Natural killer cell (primary cell): ENCODE measurements at regions not wholly inside any gene's neighbourhood (a gene's known extent, or its start where the extent isn't known, plus 50 kb on each side); places are given as distances from the start of the nearest gene placed in this dataset.
"Not testable (repeated sequence)": the region's sequence is repeated elsewhere in the genome, so short reads cannot be mapped to it uniquely, and the experiment has no call there.

ENCODE experiments used
- ATAC-seq, 3 donors: fragments of 150-1000 bp in 2 of 3; fragments of 200-7000 bp in 1 of 3; cut with Tn5 transposase; 1 replicate in 1 of 3; 2 replicates in 2 of 3; pipeline ENCODE4 v1.10.0; 2021; ENCODE audit warnings: mild to moderate bottlenecking in 2 of 3, moderate library complexity in 2 of 3
- DNase-seq, 2 donors: peaks; one replicate each; pipeline versions ENCODE4 v3.0.0 to v3.0.0-alpha.2; 2013 to 2021; ENCODE audit warnings: mixed read lengths in 1 of 2
- H3K27ac ChIP-seq: one replicate; pipeline ENCODE4 v1.5.1; 2013; ENCODE audit warnings: mild to moderate bottlenecking, low read length
- H3K27me3 ChIP-seq: one replicate; pipeline ENCODE4 v1.6.1; 2013; ENCODE audit warnings: low read length; ENCODE audit not compliant: control insufficient read depth, insufficient read depth
- H3K36me3 ChIP-seq: one replicate; pipeline ENCODE4 v1.6.1; 2013; ENCODE audit warnings: low read length; ENCODE audit not compliant: control insufficient read depth, insufficient read depth
- H3K4me1 ChIP-seq: one replicate; pipeline ENCODE4 v1.6.1; 2013; ENCODE audit warnings: low read length; ENCODE audit not compliant: control insufficient read depth, insufficient read depth
- H3K4me3 ChIP-seq: one replicate; pipeline ENCODE4 v1.5.1; 2013; ENCODE audit warnings: low read length
- H3K9me3 ChIP-seq: one replicate; pipeline ENCODE4 v1.6.1; 2013; ENCODE audit warnings: low read length; ENCODE audit not compliant: control insufficient read depth, insufficient read depth
- H3K27ac Mint-ChIP-seq, 2 donors: one replicate each; pipeline ENCODE4 v1.8.0; 2022; ENCODE audit warnings: mild to moderate bottlenecking in 2 of 2, mixed read lengths in 2 of 2, moderate library complexity in 1 of 2
- H3K27me3 Mint-ChIP-seq, 2 donors: one replicate each; pipeline ENCODE4 v1.8.0; 2022; ENCODE audit warnings: low read depth in 2 of 2, mixed read lengths in 2 of 2
- H3K36me3 Mint-ChIP-seq: one replicate; pipeline ENCODE4 v1.8.0; 2022; ENCODE audit warnings: mixed read lengths
- H3K4me1 Mint-ChIP-seq, 2 donors: one replicate each; pipeline ENCODE4 v1.8.0; 2022; ENCODE audit warnings: mixed read lengths in 2 of 2
- H3K4me3 Mint-ChIP-seq: one replicate; pipeline ENCODE4 v1.8.0; 2022; ENCODE audit warnings: mild to moderate bottlenecking, moderate library complexity, mixed read lengths
- H3K9me3 Mint-ChIP-seq, 2 donors: one replicate each; pipeline ENCODE4 v1.8.0; 2022; ENCODE audit warnings: mixed read lengths in 2 of 2
- WGBS: methylation state at CpG from one replicate; pipeline ENCODE4 v1.1.7; 2013; ENCODE audit warnings: missing lambda C conversion rate; ENCODE audit not compliant: insufficient coverage; 5-methylcytosine and 5-hydroxymethylcytosine counted together
- intact Hi-C: fragments of 100-400 bp; cut with micrococcal nuclease; formaldehyde crosslinking; loops from one replicate; pipeline ENCODE4 v1.14.2; 2022
- TF ChIP-seq, protein P1 (sequence below): fragments of 200-600 bp; IDR thresholded peaks from one replicate; pipeline ENCODE4 v1.8.0; 2022; ENCODE audit warnings: antibody characterized with exemption

DNA sequence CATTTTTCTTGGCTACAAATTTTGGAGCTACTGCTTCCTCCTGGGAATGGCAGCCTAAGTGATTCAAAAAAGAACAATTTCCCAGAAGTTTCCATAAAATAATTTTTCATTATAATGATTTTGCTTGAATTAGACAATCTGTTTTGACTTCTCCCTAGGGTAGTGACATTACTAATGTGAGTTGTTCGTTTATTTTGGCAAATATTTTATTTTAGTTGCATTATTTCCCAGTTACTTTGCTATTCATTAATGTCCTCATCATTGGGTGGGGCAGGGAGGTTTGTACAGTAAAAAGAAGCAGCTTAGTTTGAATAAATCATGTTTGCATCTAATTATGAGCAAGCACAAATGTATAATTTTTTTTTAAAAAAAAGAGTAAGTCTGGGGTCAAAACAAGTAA lies 686.6 kb downstream of the ROBO2 start:
- TF ChIP-seq, protein P1, sequence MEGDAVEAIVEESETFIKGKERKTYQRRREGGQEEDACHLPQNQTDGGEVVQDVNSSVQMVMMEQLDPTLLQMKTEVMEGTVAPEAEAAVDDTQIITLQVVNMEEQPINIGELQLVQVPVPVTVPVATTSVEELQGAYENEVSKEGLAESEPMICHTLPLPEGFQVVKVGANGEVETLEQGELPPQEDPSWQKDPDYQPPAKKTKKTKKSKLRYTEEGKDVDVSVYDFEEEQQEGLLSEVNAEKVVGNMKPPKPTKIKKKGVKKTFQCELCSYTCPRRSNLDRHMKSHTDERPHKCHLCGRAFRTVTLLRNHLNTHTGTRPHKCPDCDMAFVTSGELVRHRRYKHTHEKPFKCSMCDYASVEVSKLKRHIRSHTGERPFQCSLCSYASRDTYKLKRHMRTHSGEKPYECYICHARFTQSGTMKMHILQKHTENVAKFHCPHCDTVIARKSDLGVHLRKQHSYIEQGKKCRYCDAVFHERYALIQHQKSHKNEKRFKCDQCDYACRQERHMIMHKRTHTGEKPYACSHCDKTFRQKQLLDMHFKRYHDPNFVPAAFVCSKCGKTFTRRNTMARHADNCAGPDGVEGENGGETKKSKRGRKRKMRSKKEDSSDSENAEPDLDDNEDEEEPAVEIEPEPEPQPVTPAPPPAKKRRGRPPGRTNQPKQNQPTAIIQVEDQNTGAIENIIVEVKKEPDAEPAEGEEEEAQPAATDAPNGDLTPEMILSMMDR: no peak
- Histone ChIP-seq H3K4me1 (no peaks in the 10 kb centered on the region), H3K27me3 (no peaks in the 10 kb centered on the region), H3K4me3 (no peak overlapping the region), H3K27ac (no peak overlapping the region), H3K9me3 (peaks cover 7% of the 10 kb centered on the region), H3K36me3 (no peaks in the 10 kb centered on the region)
- Mint-ChIP-seq H3K27ac (no peak overlapping the region), H3K36me3 (no peaks in the 10 kb centered on the region), H3K4me1 (no peaks in the 10 kb centered on the region), H3K4me3 (no peak overlapping the region), H3K27me3 (no peaks in the 10 kb centered on the region), H3K9me3 (peaks cover 8 to 15% of the 10 kb centered on the region in 2 donors)
- WGBS: no CpG with 5 or more reads among the region's 1 CpG
- DNase-seq (no peak), ATAC-seq (no peak)
- intact Hi-C loops: no loop called here

DNA sequence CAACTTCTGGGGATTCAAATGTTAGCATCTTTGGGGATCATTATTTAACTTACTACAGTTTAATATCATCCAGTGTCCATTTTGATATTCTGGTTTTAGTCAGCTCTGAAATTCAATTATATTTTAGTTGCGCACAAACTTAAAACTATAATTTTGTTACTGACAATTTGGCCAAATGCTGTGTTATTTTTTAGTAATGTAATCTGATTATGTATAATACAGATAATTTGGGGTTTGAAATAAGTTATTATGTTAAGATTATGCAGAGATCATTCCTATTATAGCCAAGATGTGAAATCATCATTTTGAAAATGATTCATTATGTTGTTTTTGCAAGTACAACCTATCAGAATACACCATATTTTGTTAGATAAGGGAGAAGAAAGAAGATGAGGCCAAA lies 706.1 kb downstream of the ROBO2 start:
- Histone ChIP-seq H3K9me3 (peaks cover 3% of the 10 kb centered on the region), H3K27ac (no peak overlapping the region), H3K4me3 (no peak overlapping the region), H3K27me3 (no peaks in the 10 kb centered on the region), H3K4me1 (no peaks in the 10 kb centered on the region), H3K36me3 (no peaks in the 10 kb centered on the region)
- intact Hi-C loops: no loop called here
- H3K9me3 Mint-ChIP-seq: peaks cover 11 to 14% of the 10 kb centered on the region in 2 donors
- no peaks in the 10 kb centered on the region for H3K27me3 Mint-ChIP-seq
- H3K36me3 Mint-ChIP-seq: no peaks in the 10 kb centered on the region
- DNase-seq (no peak), ATAC-seq (no peak)
- no peak overlapping the region for H3K27ac Mint-ChIP-seq
- H3K4me3 Mint-ChIP-seq: no peak overlapping the region
- TF ChIP-seq, protein P1: no peak
- WGBS: no CpG with 5 or more reads among the region's 1 CpG
- no peaks in the 10 kb centered on the region for H3K4me1 Mint-ChIP-seq

DNA sequence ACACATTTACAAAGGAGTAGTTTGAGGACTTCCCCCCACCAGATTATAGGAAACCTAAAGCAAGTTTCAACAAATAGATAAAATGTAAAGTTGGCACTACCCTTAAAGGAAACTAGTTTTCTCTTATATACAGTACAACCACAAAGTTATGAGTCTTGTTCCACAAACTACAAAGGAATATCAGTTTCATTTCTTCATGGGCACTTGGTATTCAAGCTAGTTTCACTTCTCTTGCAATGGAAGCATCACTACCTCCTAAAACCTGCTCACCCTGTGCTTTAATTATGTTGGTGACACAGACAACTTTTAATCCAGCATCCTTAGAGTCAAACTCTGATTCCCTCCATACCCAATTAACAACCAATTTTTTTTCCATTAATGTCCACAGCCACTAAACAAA lies 707.0 kb downstream of the ROBO2 start:
- no peaks in the 10 kb centered on the region for H3K4me1 Mint-ChIP-seq
- intact Hi-C loops: no loop called here
- Histone ChIP-seq H3K4me1 (no peaks in the 10 kb centered on the region), H3K36me3 (no peaks in the 10 kb centered on the region), H3K4me3 (no peak overlapping the region), H3K27ac (no peak overlapping the region), H3K9me3 (peaks cover 3% of the 10 kb centered on the region), H3K27me3 (no peaks in the 10 kb centered on the region)
- TF ChIP-seq, protein P1: no peak
- H3K27ac Mint-ChIP-seq: no peak overlapping the region
- ATAC-seq: no peak
- H3K9me3 Mint-ChIP-seq: peaks cover 11 to 14% of the 10 kb centered on the region in 2 donors
- no peaks in the 10 kb centered on the region for H3K27me3 Mint-ChIP-seq
- no peak for DNase-seq
- no peak overlapping the region for H3K4me3 Mint-ChIP-seq
- H3K36me3 Mint-ChIP-seq: no peaks in the 10 kb centered on the region

DNA sequence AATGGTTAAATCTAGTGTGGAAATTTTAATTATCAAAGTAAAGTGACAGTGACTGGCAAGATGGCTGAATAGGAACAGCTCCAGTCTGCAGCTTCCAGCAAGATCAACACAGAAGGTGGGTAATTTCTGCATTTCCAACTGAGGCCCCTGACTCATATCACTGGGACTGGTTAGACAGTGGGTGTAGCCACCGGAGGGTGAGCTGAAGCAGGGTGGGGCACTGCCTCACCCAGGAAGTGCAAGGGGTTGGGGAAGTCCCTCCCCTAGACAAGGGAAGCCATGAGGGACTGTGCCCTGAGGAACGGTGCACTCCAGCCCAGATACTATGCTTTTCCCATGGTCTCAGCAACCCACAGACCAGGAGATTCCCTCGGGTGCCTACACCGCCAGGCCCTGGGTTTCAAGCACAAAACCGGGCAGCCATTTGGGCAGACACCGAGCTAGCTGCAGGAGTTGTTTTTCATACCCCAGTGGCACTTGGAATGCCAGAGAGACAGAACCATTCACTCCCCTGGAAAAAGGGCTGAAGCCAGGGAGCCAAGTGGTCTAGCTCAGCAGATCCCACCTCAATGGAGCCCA lies 716.6 kb downstream of the ROBO2 start:
- H3K27me3 ChIP-seq, H3K27ac Mint-ChIP-seq, H3K27me3 Mint-ChIP-seq, intact Hi-C loops, H3K4me3 Mint-ChIP-seq, H3K9me3 ChIP-seq, H3K36me3 ChIP-seq, H3K4me1 Mint-ChIP-seq, H3K4me1 ChIP-seq, H3K27ac ChIP-seq, DNase-seq, H3K36me3 Mint-ChIP-seq, ATAC-seq, H3K4me3 ChIP-seq: not testable (repeated sequence)
- 91% methylated on average over 6 of the region's 6 CpGs for WGBS
- peaks cover 13 to 20% of the 10 kb centered on the region in 2 donors for H3K9me3 Mint-ChIP-seq
